ENCODE measurements at regions not wholly inside any gene's neighbourhood (a gene's known extent, or its start where the extent isn't known, plus 50 kb on each side); places are given as distances from the start of the nearest gene placed in this dataset.

DNA sequence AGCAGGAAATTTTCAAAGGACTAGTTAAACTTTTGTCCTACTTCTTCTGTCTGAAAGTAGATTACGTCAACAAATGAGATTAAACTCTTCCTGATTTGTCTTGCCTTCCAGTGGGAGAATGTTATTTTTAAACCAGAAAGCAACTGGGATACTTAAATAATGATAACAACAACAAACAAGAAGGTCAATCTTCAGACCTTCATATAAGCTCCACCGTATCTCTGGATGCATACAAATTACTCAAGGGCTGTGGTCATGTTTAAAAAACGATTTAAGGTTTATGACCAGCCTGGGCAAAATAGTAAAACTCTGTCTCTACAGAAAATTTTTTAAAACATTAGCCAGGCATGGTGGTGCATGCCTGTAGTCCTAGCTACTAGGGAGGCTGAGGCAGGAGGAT is 145.3 kb upstream of the NPHP3 start:
- no peak overlapping the region for H3K4me3 ChIP-seq (replicated peaks in 1 of 2; ENCODE audit: low read depth in 2 of 2, low read length in 2 of 2)
- TF ChIP-seq, protein P1, sequence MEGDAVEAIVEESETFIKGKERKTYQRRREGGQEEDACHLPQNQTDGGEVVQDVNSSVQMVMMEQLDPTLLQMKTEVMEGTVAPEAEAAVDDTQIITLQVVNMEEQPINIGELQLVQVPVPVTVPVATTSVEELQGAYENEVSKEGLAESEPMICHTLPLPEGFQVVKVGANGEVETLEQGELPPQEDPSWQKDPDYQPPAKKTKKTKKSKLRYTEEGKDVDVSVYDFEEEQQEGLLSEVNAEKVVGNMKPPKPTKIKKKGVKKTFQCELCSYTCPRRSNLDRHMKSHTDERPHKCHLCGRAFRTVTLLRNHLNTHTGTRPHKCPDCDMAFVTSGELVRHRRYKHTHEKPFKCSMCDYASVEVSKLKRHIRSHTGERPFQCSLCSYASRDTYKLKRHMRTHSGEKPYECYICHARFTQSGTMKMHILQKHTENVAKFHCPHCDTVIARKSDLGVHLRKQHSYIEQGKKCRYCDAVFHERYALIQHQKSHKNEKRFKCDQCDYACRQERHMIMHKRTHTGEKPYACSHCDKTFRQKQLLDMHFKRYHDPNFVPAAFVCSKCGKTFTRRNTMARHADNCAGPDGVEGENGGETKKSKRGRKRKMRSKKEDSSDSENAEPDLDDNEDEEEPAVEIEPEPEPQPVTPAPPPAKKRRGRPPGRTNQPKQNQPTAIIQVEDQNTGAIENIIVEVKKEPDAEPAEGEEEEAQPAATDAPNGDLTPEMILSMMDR (IDR thresholded peaks at IDR 0.05; ENCODE audit: low read depth, low read length) = no peak
- no peak for DNase-seq (ENCODE audit: low read depth in 2 of 2)

DNA sequence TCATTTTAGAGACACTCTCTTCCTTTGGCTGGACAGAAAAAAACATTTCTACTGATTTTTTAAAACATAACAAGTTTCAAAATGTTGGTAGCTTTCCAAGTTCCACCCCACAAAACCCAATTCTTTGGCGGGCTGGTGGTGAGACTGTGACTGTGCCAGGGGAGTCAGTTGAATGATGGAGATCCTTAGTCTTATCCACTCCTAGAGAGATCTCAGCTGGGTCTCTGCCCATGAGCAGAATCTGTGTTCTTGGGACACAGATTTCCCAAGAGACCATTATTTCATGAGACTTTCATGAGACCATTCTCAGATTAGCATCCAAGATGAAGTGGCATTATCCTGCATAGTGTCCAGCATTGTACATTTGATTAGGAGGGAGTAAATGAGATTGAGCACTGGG is 135.1 kb upstream of the NPHP3 start:
- no peak overlapping the region for H3K4me3 ChIP-seq (replicated peaks in 1 of 2; ENCODE audit: low read depth in 2 of 2, low read length in 2 of 2)
- TF ChIP-seq, protein P1 (IDR thresholded peaks at IDR 0.05; ENCODE audit: low read depth, low read length) = no peak
- DNase-seq (ENCODE audit: low read depth in 2 of 2) = no peak

DNA sequence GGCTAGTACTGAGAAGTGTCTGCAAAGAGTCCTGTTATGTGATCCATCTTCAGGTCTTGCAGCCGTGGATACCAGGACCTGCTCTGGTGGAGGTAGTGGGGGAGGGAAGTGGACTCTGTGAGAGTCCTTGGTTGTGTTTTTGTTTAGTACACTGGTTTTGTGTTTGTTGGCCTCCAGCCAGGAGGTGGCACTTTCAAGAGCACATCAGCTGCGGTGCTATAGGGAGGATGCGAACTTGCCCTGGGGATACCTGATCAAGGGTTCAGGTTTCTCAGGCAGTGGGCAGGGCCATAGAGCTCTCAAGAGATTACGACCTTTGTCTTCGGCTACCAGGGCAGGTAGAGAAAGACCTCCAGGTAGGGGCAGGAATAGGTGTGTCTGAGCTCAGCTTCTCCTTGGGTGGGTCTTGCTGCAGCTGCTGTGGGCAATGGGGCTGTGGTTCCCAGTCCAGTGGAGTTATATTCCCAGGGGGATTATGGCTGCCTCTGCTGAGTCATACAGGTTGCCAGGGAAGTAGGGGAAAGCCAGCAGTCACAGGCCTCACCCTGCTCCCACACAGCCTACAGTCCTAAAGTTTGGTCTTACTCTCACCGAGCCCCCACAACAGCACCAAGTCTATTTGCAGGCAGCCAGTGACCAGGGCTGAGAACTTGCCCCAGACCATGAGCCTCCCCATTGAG is 132.8 kb upstream of the NPHP3 start:
- no peak overlapping the region for H3K4me3 ChIP-seq (replicated peaks in 1 of 2; ENCODE audit: low read depth in 2 of 2, low read length in 2 of 2)
- TF ChIP-seq, protein P1 (IDR thresholded peaks at IDR 0.05; ENCODE audit: low read depth, low read length) = no peak
- no peak for DNase-seq (ENCODE audit: low read depth in 2 of 2)

DNA sequence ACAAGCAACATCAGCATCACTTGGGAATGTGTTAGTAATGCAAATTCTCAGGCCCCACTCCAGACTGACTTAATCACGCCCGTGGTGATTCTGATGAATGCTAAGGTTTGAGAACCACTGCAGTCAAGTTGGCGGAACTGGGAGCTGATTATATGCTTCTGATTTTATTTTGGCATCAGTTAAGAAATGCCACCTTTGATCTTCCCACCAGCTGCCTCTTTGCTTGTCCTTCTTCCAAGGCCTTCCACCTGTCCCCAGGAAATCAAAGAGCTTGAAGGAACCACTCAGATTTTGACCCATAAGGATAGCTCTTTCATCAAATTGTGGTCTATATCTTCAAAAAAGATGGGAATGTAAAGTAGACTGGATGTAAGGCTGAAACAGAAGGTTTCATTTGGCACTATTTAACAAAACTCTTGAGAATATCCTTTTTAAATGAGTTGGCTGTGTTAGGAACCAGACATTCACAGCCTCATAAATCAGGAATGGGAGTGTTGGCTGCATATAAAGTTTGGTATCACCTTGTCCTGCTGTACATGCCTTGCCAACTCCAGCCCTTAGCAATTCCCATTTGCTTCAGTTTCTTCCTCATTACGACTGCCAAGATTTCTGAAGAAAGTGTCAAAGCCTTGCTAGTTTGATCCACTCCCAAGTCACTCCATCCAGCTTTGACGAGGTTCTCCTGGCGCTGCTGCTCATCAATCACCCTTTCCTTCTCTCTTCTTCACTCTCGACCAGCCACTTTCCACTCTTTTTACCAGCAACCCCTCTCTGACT is 125.8 kb upstream of the NPHP3 start:
- no peak overlapping the region for H3K4me3 ChIP-seq (replicated peaks in 1 of 2; ENCODE audit: low read depth in 2 of 2, low read length in 2 of 2)
- TF ChIP-seq, protein P1 (IDR thresholded peaks at IDR 0.05; ENCODE audit: low read depth, low read length) = no peak
- no peak for DNase-seq (ENCODE audit: low read depth in 2 of 2)

DNA sequence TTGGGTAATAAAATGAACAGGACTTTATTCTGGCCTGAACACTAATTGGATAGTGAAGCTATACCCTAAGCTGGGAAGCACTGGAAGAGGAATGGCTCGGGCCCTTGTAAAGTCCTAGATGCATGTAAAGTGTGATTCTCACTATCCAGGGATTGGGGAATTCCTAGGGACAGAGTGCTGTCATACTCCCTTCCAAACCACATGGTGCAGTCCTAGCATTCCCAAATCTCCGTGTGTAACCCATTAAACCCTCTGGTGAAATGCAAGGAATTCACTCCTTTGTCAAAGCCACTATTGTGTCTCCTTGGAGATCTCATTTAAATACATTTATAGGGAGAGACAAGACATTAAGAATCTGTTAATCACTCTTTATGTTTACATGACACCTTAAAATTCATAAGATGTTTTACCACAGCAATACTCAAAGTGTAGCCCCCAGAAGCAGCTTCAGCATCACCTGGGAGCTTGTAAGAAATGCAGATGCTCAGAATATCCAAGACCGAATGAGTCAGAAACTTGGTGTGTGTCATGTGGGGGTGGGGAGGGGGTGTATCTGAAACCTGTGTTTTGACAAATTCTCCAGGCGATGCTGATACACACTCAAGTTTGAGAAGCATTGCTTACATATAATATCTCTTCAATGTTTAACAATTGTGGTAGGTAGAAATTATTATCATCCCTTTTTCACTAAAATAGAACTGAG is 121.8 kb upstream of the NPHP3 start:
- no peak for DNase-seq (ENCODE audit: low read depth in 2 of 2)
- TF ChIP-seq, protein P1 (IDR thresholded peaks at IDR 0.05; ENCODE audit: low read depth, low read length) = no peak
- no peak overlapping the region for H3K4me3 ChIP-seq (replicated peaks in 1 of 2; ENCODE audit: low read depth in 2 of 2, low read length in 2 of 2)

DNA sequence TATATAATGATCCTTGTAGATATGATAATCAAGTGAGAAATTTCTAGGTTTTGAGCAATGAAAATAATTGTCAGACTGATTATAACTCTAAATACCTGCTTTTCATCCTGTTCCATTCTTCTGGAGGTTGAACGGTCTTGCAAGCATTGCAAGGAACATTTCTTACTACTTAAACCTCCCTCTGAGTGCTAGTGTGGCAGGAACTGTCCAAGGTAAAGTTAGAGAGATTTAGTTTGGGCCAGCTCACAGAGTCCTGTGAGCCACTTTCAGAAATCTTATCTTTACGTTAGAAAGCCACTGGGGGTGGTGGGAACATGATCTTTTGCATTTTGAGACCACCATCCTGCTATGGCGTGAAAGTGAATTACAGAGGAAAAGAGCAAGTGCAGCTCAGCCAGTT is 121.1 kb upstream of the NPHP3 start:
- H3K4me3 ChIP-seq (replicated peaks in 1 of 2; ENCODE audit: low read depth in 2 of 2, low read length in 2 of 2) = no peak overlapping the region
- DNase-seq (ENCODE audit: low read depth in 2 of 2) = no peak
- TF ChIP-seq, protein P1 (IDR thresholded peaks at IDR 0.05; ENCODE audit: low read depth, low read length) = no peak
